Omental fat pad (tissue), 3 donors: ENCODE measurements at regions not wholly inside any gene's neighbourhood (a gene's known extent, or its start where the extent isn't known, plus 50 kb on each side); places are given as distances from the start of the nearest gene placed in this dataset.

Source experiments
- ATAC-seq: fragments of 150-250 bp; one replicate; pipeline ENCODE4 v1.9.1; 2016; ENCODE audit warnings: mild to moderate bottlenecking, moderate library complexity; ENCODE audit not compliant: low FRiP score
- DNase-seq: peaks from one replicate; pipeline ENCODE4 v3.0.0-alpha.2; 2019; ENCODE audit warnings: low spot score
- CTCF ChIP-seq, 3 donors: fragments of 450-650 bp; IDR thresholded peaks; one replicate each; pipeline ENCODE4 v1.5.1; 2016 to 2017; ENCODE audit warnings: antibody characterized with exemption in 3 of 3, mild to moderate bottlenecking in 3 of 3, moderate library complexity in 2 of 3

- peak; percentile 78 for ATAC-seq
- TF ChIP-seq CTCF (IDR thresholded peaks at IDR 0.05) = no peak
These were observed 908.6 kb upstream of the EDIL3 start for GRCh38 chr5:85293145-85293785.

GRCh38 chr5:85304524-85304923 is 919.8 kb upstream of the EDIL3 start:
- TF ChIP-seq CTCF (IDR thresholded peaks at IDR 0.05) = no peak
- no peak for ATAC-seq
- no peak for DNase-seq

More at GRCh38 chr5:85293145-85293785, 908.6 kb upstream of the EDIL3 start:
- no peak for DNase-seq

GRCh38 chr5:85305766-85306165 is 921.1 kb upstream of the EDIL3 start:
- ATAC-seq = no peak
- TF ChIP-seq CTCF (IDR thresholded peaks at IDR 0.05) = no peak
- DNase-seq = no peak

- TF ChIP-seq CTCF (IDR thresholded peaks at IDR 0.05) = no peak
These were observed 926.9 kb upstream of the EDIL3 start for GRCh38 chr5:85311536-85311935.

GRCh38 chr5:85320495-85320894 is 935.8 kb upstream of the EDIL3 start:
- DNase-seq (no peak), ATAC-seq (no peak)
- TF ChIP-seq CTCF (IDR thresholded peaks at IDR 0.05) = no peak

More at GRCh38 chr5:85311536-85311935, 926.9 kb upstream of the EDIL3 start:
- DNase-seq (no peak), ATAC-seq (no peak)

- ATAC-seq = no peak
- no peak for DNase-seq
- TF ChIP-seq CTCF (IDR thresholded peaks at IDR 0.05) = no peak
These were observed 948.6 kb upstream of the EDIL3 start for GRCh38 chr5:85333276-85333675.

- TF ChIP-seq CTCF (IDR thresholded peaks at IDR 0.05) = no peak
- no peak for ATAC-seq
These were observed 952.8 kb upstream of the EDIL3 start for GRCh38 chr5:85337435-85337834.

More at GRCh38 chr5:85337435-85337834, 952.8 kb upstream of the EDIL3 start:
- DNase-seq = no peak
